ENCODE measurements at regions not wholly inside any gene's neighbourhood (a gene's known extent, or its start where the extent isn't known, plus 50 kb on each side); places are given as distances from the start of the nearest gene placed in this dataset.

- no peak overlapping the region for H3K4me3 Mint-ChIP-seq
- no peaks in the 10 kb centered on the region for H3K9me3 Mint-ChIP-seq (ENCODE audit: insufficient read depth)
- intact Hi-C loops (cut with micrococcal nuclease), result loop anchor here (5.0 kb wide), 1 partner anchor 373 kb away; no protein-coding TSS in a partner anchor
- no peaks in the 10 kb centered on the region for H3K79me2 ChIP-seq (ENCODE audit: control insufficient read depth, insufficient read depth, low read length)
- ChIA-PET CTCF (no interaction called here), POLR2A (no interaction called here)
- H3K4me2 ChIP-seq (replicated peaks; ENCODE audit: low read depth, low read length, poor library complexity, severe bottlenecking), result no peak overlapping the region
- DNase-seq (peak; percentile 4), ATAC-seq (ENCODE audit: low read depth) (no peak)
- no peaks in the 10 kb centered on the region for H3K36me3 ChIP-seq (replicated peaks in 1 of 2; ENCODE audit: control extremely low read depth in 1 of 2, control insufficient read depth in 1 of 2, extremely low read depth in 1 of 2, insufficient read depth in 2 of 2, low read length in 1 of 2)
- H3K27me3 ChIP-seq (replicated peaks in 1 of 4; ENCODE audit: control extremely low read depth in 1 of 4, control insufficient read depth in 3 of 4, insufficient read depth in 4 of 4, low read length in 3 of 4), result no peaks in the 10 kb centered on the region
- H3K9me3 ChIP-seq (ENCODE audit: control extremely low read depth in 1 of 3, control insufficient read depth in 2 of 3, insufficient read depth in 1 of 3, low read length in 2 of 3), result no peaks in the 10 kb centered on the region
- H3K27ac ChIP-seq (ENCODE audit: low read length in 2 of 2), result no peak overlapping the region
- H3K4me1 ChIP-seq (ENCODE audit: control insufficient read depth in 2 of 2, insufficient read depth in 2 of 2, low read length in 2 of 2), result no peaks in the 10 kb centered on the region
- H3K27me3 Mint-ChIP-seq, result peaks cover 6% of the 10 kb centered on the region
- no peak overlapping the region for H2AFZ ChIP-seq (ENCODE audit: insufficient read depth, low read depth, low read length, poor library complexity, severe bottlenecking)
- H4K20me1 ChIP-seq (ENCODE audit: control insufficient read depth, insufficient read depth, low read length, poor library complexity, severe bottlenecking), result no peaks in the 10 kb centered on the region
- no peak overlapping the region for H3K27ac Mint-ChIP-seq
- H3K4me1 Mint-ChIP-seq, result no peaks in the 10 kb centered on the region
- WGBS (ENCODE audit: insufficient coverage), result no CpG with 5 or more reads among the region's 3 CpGs
- TF ChIP-seq, protein P1, sequence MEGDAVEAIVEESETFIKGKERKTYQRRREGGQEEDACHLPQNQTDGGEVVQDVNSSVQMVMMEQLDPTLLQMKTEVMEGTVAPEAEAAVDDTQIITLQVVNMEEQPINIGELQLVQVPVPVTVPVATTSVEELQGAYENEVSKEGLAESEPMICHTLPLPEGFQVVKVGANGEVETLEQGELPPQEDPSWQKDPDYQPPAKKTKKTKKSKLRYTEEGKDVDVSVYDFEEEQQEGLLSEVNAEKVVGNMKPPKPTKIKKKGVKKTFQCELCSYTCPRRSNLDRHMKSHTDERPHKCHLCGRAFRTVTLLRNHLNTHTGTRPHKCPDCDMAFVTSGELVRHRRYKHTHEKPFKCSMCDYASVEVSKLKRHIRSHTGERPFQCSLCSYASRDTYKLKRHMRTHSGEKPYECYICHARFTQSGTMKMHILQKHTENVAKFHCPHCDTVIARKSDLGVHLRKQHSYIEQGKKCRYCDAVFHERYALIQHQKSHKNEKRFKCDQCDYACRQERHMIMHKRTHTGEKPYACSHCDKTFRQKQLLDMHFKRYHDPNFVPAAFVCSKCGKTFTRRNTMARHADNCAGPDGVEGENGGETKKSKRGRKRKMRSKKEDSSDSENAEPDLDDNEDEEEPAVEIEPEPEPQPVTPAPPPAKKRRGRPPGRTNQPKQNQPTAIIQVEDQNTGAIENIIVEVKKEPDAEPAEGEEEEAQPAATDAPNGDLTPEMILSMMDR (IDR thresholded peaks at IDR 0.05), result peak; percentile 36
- TF ChIP-seq EZH2 (IDR thresholded peaks at IDR 0.05; ENCODE audit: borderline replicate concordance, insufficient read depth, low read depth, low read length, poor library complexity, severe bottlenecking), result no peak
- H3K4me3 ChIP-seq (ENCODE audit: control extremely low read depth in 1 of 5, extremely low read depth in 1 of 5, insufficient read depth in 1 of 5, low read depth in 2 of 5, low read length in 4 of 5), result no peak overlapping the region
- H3K9ac ChIP-seq (ENCODE audit: low read length), result no peak overlapping the region
Measured at GRCh38 chr6:133040094-133040802, 200.9 kb upstream of the EYA4 start.

DNA sequence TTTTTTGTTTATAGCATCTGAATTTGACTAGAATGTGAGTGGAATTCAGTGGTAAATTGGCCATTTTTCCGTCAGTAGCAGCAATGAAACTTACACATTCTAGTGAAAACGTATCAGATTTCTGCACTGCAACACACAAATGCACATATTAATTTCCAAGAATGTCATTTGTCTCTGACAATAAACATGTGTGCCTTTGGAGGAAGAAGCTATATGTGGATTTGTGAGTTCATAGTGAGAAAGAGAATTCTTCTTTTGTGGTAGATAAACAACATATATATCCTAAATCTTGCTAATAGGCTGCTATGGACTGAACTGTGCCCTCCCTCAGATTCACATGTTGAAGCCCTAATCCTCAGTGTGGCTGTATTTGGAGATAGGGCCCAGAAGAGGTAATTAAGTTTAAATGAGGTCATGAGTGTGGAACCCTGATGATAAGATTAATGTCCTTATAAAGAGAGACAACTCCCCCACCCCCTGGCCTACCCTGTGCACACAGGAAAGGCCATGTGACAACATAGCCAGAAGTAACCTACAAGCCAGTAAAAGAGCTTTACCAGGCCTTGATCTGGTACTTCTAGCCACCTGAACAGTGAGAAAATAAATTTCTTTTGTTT, 200.2 kb upstream of the EYA4 start:
- peaks cover 6% of the 10 kb centered on the region for H3K27me3 Mint-ChIP-seq
- ATAC-seq (ENCODE audit: low read depth), result no peak
- H3K9me3 Mint-ChIP-seq (ENCODE audit: insufficient read depth), result no peaks in the 10 kb centered on the region
- H3K27ac ChIP-seq (ENCODE audit: low read length in 2 of 2), result no peak overlapping the region
- intact Hi-C loops (cut with micrococcal nuclease), result loop anchor here (5.0 kb wide), 1 partner anchor 374 kb away; no protein-coding TSS in a partner anchor
- H3K9me3 ChIP-seq (ENCODE audit: control extremely low read depth in 1 of 3, control insufficient read depth in 2 of 3, insufficient read depth in 1 of 3, low read length in 2 of 3), result no peaks in the 10 kb centered on the region
- H2AFZ ChIP-seq (ENCODE audit: insufficient read depth, low read depth, low read length, poor library complexity, severe bottlenecking), result no peak overlapping the region
- no CpG with 5 or more reads among the region's 2 CpGs for WGBS (ENCODE audit: insufficient coverage)
- H4K20me1 ChIP-seq (ENCODE audit: control insufficient read depth, insufficient read depth, low read length, poor library complexity, severe bottlenecking), result no peaks in the 10 kb centered on the region
- DNase-seq, result no peak
- H3K27me3 ChIP-seq (replicated peaks in 1 of 4; ENCODE audit: control extremely low read depth in 1 of 4, control insufficient read depth in 3 of 4, insufficient read depth in 4 of 4, low read length in 3 of 4), result no peaks in the 10 kb centered on the region
- no peak overlapping the region for H3K27ac Mint-ChIP-seq
- CTCF ChIA-PET, result no interaction called here
- TF ChIP-seq, protein P1 (IDR thresholded peaks at IDR 0.05), result no peak
- no peak for TF ChIP-seq EZH2 (IDR thresholded peaks at IDR 0.05; ENCODE audit: borderline replicate concordance, insufficient read depth, low read depth, low read length, poor library complexity, severe bottlenecking)
- H3K4me3 ChIP-seq (ENCODE audit: control extremely low read depth in 1 of 5, extremely low read depth in 1 of 5, insufficient read depth in 1 of 5, low read depth in 2 of 5, low read length in 4 of 5), result no peak overlapping the region
- POLR2A ChIA-PET, result no interaction called here
- H3K4me3 Mint-ChIP-seq, result no peak overlapping the region
- H3K79me2 ChIP-seq (ENCODE audit: control insufficient read depth, insufficient read depth, low read length), result no peaks in the 10 kb centered on the region
- H3K4me1 Mint-ChIP-seq, result no peaks in the 10 kb centered on the region
- no peaks in the 10 kb centered on the region for H3K36me3 ChIP-seq (replicated peaks in 1 of 2; ENCODE audit: control extremely low read depth in 1 of 2, control insufficient read depth in 1 of 2, extremely low read depth in 1 of 2, insufficient read depth in 2 of 2, low read length in 1 of 2)
- no peak overlapping the region for H3K9ac ChIP-seq (ENCODE audit: low read length)
- H3K4me1 ChIP-seq (ENCODE audit: control insufficient read depth in 2 of 2, insufficient read depth in 2 of 2, low read length in 2 of 2), result no peaks in the 10 kb centered on the region
- no peak overlapping the region for H3K4me2 ChIP-seq (replicated peaks; ENCODE audit: low read depth, low read length, poor library complexity, severe bottlenecking)
